ENCODE measurements at regions not wholly inside any gene's neighbourhood (a gene's known extent, or its start where the extent isn't known, plus 50 kb on each side); places are given as distances from the start of the nearest gene placed in this dataset.

DNA sequence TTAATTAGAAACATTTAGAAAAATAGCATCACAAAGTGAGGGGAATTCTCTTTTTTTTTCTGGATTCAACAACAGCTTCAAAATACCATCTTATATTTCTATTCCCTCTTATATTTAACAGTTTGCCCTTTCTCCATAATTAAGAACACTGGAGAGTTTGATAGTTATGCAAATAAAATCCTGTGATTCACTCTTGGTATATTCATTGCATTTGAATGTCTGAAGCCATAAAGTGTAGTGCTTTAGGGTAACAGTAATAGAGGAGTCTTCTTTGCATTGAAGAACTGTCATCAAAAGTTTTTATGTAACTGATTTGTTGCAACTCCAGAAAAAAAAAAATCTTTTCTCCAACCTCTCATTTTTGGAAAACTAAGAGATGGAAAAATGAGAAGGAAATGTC lies 352.0 kb upstream of the GALNTL6 start:
- H3K27ac Mint-ChIP-seq: no peak overlapping the region
- no peaks in the 10 kb centered on the region for H3K27me3 Mint-ChIP-seq
- POLR2A ChIA-PET: no interaction called here
- CTCF ChIA-PET: interaction anchor here (0.6 kb wide), 1 partner anchor 116 kb away, joined by 5 read pairs; no protein-coding TSS in a partner anchor
- H3K4me1 Mint-ChIP-seq: no peaks in the 10 kb centered on the region
- H3K4me3 Mint-ChIP-seq: no peak overlapping the region
- H3K9me3 Mint-ChIP-seq: no peaks in the 10 kb centered on the region
- H3K36me3 Mint-ChIP-seq (ENCODE audit: low read depth): no peaks in the 10 kb centered on the region
- no peak for DNase-seq

DNA sequence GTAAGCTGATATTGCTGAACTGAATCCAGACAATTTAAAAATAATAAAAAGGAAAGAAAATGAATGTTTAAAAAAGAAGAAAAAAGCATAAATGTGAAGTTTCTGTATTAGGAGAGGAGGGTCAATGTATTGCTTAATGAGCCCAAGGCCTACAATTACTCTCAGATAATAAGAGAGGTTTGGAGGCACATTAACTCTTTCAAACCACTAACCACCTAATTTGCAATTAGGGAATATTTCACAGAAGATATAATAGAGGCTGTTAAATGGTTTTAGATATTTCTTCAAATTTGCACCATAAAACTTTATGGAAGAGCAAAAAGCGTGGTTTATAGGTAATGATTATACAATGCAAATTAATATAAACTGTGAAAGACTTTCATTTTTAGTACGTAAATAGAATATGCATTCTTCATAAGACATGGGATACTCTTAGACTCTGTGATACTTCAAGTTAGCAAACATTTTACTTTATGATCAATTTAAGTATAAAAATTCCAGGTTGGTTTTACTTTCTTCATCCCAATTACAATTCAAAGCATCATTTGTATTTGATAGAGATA lies 364.2 kb upstream of the GALNTL6 start:
- H3K4me1 Mint-ChIP-seq: no peaks in the 10 kb centered on the region
- H3K27me3 Mint-ChIP-seq: no peaks in the 10 kb centered on the region
- no peak for DNase-seq
- no peaks in the 10 kb centered on the region for H3K9me3 Mint-ChIP-seq
- no peak overlapping the region for H3K4me3 Mint-ChIP-seq
- no peaks in the 10 kb centered on the region for H3K36me3 Mint-ChIP-seq (ENCODE audit: low read depth)
- ChIA-PET POLR2A (no interaction called here), CTCF (no interaction called here)
- H3K27ac Mint-ChIP-seq: no peak overlapping the region

DNA sequence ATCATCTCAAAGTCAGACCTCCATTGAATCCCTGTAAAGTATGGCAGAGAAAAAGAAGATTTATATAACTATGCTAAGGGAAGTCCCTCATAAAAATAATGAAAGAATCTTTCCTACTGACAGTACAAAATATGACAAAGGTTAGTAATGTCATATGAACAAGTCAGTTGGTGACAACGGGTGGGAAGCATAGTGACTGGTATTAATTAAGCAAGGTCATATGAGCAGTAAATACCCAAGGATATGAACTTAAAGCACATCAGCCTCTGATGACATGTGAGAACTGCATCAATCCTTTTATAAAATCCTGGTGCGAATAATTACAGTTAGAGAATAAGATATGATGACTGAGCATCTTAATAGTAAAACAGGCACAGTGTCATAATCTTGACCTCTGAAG lies 364.8 kb upstream of the GALNTL6 start:
- Mint-ChIP-seq H3K9me3 (no peaks in the 10 kb centered on the region), H3K27ac (no peak overlapping the region), H3K4me1 (no peaks in the 10 kb centered on the region), H3K36me3 (ENCODE audit: low read depth) (no peaks in the 10 kb centered on the region), H3K27me3 (no peaks in the 10 kb centered on the region), H3K4me3 (no peak overlapping the region)
- DNase-seq: no peak
- ChIA-PET CTCF (no interaction called here), POLR2A (no interaction called here)

DNA sequence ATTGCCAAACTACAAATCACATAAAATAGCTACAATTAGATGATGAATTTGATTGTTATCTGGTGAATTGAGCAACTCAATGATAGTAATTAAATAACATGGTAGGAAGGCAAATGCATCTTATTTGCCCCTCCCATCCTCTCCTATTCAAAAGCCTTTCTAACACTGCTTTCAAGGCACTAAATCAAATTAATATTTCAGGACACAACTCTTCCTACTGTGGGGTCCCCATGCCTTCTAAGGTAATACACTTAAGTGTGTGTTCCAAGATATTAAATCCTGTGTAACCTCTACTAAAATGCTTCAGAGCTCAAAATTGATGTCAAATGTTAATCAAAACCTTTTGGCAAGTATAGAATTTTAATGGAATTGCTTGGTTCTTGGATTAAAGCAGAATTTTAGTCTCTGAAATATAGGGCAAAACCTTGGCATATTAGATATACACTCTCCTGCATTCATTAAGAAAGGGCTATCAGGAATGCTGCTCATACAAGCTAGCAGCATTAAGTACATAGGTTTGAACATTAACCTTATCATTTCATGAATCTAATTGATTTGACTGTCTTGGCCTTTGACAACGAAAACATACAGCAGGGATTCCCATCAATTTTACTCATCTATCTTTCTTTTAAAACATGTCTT lies 371.8 kb upstream of the GALNTL6 start:
- Mint-ChIP-seq H3K27me3 (no peaks in the 10 kb centered on the region), H3K9me3 (peaks cover 3% of the 10 kb centered on the region), H3K4me3 (no peak overlapping the region), H3K36me3 (ENCODE audit: low read depth) (no peaks in the 10 kb centered on the region), H3K27ac (no peak overlapping the region), H3K4me1 (no peaks in the 10 kb centered on the region)
- ChIA-PET POLR2A (no interaction called here), CTCF (no interaction called here)
- no peak for DNase-seq

DNA sequence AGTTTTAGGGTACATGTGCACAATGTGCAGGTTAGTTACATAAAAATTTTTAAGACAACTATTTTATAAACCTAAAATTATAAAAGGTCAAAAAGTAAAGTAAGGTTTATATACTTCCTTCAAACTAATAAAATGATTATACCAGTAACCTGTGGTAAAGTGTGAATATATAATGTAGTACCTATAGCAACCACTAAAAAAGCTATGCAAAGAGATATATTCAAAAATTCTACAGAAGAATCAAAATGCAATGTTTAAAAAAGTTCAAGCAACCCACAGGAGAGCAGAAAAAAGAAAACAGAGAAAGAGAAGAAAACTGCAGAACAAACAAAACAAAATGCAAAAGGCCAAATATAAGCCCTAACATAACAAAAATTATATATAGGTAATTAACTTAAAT lies 379.5 kb upstream of the GALNTL6 start:
- Mint-ChIP-seq H3K27ac (no peak overlapping the region), H3K4me3 (no peak overlapping the region), H3K36me3 (ENCODE audit: low read depth) (no peaks in the 10 kb centered on the region), H3K9me3 (peaks cover 3% of the 10 kb centered on the region), H3K27me3 (no peaks in the 10 kb centered on the region), H3K4me1 (no peaks in the 10 kb centered on the region)
- no peak for DNase-seq
- POLR2A ChIA-PET: no interaction called here
- CTCF ChIA-PET: no interaction called here

DNA sequence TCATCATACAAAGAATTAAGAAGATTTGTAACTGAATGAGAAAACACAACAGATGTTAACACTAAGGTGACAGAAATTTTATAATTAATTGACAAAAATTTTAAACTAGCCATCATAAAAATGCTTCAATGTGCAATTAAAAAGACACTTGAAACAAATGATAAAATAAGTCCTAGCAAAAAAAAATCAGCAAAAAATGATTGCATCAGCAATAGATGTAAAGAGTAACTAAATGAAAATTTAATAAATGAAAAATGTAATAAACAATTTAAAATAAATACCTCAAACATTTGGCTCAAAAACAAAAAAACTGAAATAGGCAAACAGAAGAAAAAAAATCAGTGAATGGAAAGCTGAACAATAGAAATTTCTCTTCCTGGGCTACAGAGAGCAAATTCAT lies 380.7 kb upstream of the GALNTL6 start:
- Mint-ChIP-seq H3K4me1 (no peaks in the 10 kb centered on the region), H3K9me3 (peaks cover 1% of the 10 kb centered on the region), H3K27me3 (no peaks in the 10 kb centered on the region), H3K27ac (no peak overlapping the region), H3K4me3 (no peak overlapping the region), H3K36me3 (ENCODE audit: low read depth) (no peaks in the 10 kb centered on the region)
- ChIA-PET CTCF (no interaction called here), POLR2A (no interaction called here)
- DNase-seq: no peak

DNA sequence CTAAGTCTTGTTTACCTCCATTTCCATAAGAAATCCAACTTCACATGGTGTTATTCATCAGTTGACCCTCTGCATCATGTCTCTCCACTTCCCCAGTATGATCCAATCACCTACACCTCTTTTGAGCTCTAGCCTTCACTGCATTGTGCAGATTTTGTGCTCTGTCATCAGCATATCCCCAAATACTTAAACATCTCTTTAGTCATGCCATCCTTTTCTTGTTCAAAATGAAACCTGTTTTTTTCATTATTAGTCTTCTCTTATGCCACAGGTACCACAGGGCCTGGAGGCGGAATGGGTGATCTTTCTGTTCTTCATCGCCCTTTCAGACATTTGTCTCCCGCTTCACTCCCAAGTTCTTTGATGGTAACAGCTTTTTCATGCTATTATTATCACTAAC lies 382.7 kb upstream of the GALNTL6 start:
- H3K4me3 Mint-ChIP-seq: no peak overlapping the region
- H3K27ac Mint-ChIP-seq: no peak overlapping the region
- ChIA-PET POLR2A (no interaction called here), CTCF (no interaction called here)
- H3K36me3 Mint-ChIP-seq (ENCODE audit: low read depth): no peaks in the 10 kb centered on the region
- DNase-seq: no peak
- no peaks in the 10 kb centered on the region for H3K27me3 Mint-ChIP-seq
- no peaks in the 10 kb centered on the region for H3K9me3 Mint-ChIP-seq
- no peaks in the 10 kb centered on the region for H3K4me1 Mint-ChIP-seq

DNA sequence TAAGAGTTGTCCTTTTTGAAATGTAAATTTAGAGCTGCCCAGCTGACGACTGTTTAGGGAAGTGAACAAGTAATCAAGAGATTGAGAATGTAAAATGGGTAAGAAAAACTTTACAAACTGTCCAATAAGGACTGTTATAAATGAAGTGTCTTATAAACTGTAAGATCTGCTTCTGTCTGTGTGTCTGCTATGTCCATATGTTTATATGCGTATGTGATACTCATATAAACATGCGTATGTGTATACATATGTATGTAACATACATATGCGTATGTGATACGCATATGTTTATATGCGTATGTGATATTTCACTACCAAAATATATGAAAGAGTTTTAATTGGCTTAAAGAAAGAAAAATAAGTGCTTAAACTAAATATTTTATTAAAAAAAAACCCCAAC lies 416.0 kb upstream of the GALNTL6 start:
- H3K4me3 Mint-ChIP-seq: no peak overlapping the region
- no peak overlapping the region for H3K27ac Mint-ChIP-seq
- CTCF ChIA-PET: no interaction called here
- H3K4me1 Mint-ChIP-seq: no peaks in the 10 kb centered on the region
- POLR2A ChIA-PET: no interaction called here
- no peaks in the 10 kb centered on the region for H3K27me3 Mint-ChIP-seq
- H3K36me3 Mint-ChIP-seq (ENCODE audit: low read depth): no peaks in the 10 kb centered on the region
- peaks cover 3% of the 10 kb centered on the region for H3K9me3 Mint-ChIP-seq
- DNase-seq: no peak

DNA sequence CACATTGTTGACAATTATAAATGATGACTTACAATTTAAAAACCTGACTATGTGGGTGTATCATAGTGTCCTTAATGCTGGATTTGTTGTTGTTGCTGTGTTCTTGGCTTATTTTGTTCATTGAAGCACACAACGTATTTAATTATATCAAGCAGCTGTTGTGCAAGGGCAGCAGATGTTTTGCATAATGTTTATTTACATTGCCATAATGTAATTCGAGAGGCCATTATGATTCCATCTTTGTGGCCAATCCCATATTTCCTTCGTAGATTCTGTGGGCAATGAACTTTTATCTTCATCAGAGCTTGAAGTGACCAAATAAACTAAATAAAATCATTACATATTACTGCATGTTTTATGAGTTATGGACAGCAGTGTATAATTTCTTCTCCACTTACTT lies 422.6 kb upstream of the GALNTL6 start:
- H3K4me1 Mint-ChIP-seq: no peaks in the 10 kb centered on the region
- ChIA-PET POLR2A (no interaction called here), CTCF (no interaction called here)
- no peak for DNase-seq
- H3K9me3 Mint-ChIP-seq: no peaks in the 10 kb centered on the region
- no peak overlapping the region for H3K4me3 Mint-ChIP-seq
- no peak overlapping the region for H3K27ac Mint-ChIP-seq
- no peaks in the 10 kb centered on the region for H3K36me3 Mint-ChIP-seq (ENCODE audit: low read depth)
- no peaks in the 10 kb centered on the region for H3K27me3 Mint-ChIP-seq

DNA sequence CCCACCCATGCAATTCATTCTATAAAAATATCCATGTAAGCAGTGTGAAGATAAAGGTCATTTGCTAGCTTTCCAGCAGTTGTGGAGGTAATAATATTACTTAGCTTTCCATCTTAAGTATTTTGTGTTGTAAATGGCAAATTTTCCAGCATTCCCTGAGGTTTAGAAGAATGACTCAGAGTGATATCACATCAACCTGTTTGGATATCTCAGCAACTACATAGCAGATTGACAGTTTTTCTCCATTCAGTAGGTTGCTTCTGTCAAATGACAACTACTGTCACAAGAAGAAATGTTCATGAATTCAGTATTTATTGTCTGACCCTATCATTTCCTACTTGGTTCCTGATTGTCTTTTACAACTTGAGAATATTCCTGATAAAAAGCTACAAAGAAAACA lies 434.9 kb upstream of the GALNTL6 start:
- Mint-ChIP-seq H3K27ac (no peak overlapping the region), H3K4me1 (no peaks in the 10 kb centered on the region), H3K9me3 (peaks cover 3% of the 10 kb centered on the region), H3K4me3 (no peak overlapping the region), H3K36me3 (ENCODE audit: low read depth) (no peaks in the 10 kb centered on the region), H3K27me3 (no peaks in the 10 kb centered on the region)
- POLR2A ChIA-PET: no interaction called here
- CTCF ChIA-PET: no interaction called here
- no peak for DNase-seq

DNA sequence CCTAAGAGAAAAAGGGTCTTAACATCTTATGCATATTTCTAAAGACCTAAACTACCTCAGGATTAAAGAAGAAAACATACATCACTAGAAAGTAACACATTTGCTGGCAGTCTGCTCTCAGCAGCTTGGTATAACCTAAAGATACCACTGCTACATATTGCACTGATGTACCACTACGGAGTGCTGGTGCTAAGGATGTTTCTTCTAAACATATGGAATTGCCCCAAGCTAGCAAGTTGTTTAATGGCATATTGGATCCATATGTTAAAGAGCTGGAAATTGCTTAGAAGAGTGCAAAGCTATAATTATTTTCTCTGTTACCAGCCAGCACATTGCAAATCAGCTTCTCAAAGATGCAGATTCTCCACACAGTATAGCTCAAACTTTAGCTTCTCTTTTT lies 436.5 kb upstream of the GALNTL6 start:
- Mint-ChIP-seq H3K36me3 (ENCODE audit: low read depth) (no peaks in the 10 kb centered on the region), H3K27ac (no peak overlapping the region), H3K27me3 (no peaks in the 10 kb centered on the region), H3K9me3 (peaks cover 3% of the 10 kb centered on the region), H3K4me1 (no peaks in the 10 kb centered on the region), H3K4me3 (no peak overlapping the region)
- CTCF ChIA-PET: no interaction called here
- DNase-seq: no peak
- POLR2A ChIA-PET: no interaction called here

DNA sequence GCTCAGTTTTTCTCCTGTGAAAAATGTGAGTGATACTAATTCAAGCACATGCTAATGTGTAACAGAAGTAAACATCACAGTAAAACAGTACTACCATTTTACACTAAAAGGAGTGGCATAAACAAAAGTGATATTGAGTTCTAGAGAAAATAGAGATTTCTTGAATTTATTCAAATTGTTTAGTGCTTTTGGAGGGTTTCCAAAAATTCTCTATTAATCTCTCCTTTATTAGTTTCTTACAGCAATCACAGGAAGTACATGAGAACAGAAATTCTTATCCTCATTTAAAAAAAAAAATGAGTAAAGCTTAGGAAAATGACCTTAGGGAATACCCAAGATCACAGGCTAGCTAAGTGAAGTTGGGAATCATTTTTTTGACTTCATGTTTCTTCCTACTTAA lies 459.7 kb upstream of the GALNTL6 start:
- Mint-ChIP-seq H3K27me3 (no peaks in the 10 kb centered on the region), H3K4me1 (no peaks in the 10 kb centered on the region), H3K36me3 (ENCODE audit: low read depth) (no peaks in the 10 kb centered on the region), H3K4me3 (no peak overlapping the region), H3K9me3 (peaks cover 2% of the 10 kb centered on the region), H3K27ac (no peak overlapping the region)
- POLR2A ChIA-PET: no interaction called here
- CTCF ChIA-PET: no interaction called here
- no peak for DNase-seq

DNA sequence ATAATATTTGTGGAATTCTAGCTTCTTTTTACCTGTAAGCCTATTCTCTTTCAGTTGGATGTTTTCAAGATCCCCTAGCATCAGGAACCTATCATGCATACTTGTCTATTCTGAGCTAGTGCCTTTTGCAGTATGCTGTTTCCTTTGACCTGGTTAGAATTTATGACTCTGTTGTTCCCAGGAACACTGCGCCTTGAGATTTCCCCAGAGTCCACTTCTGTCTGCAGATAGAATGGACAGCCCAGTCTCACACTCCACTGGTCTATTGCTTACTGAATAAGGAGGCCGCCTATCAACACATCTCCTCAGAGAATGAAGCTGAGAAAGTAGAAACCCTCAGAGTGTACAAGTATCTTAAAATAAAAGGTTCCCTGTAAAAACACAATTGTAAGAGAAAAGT lies 465.1 kb upstream of the GALNTL6 start:
- no peaks in the 10 kb centered on the region for H3K4me1 Mint-ChIP-seq
- H3K9me3 Mint-ChIP-seq: no peaks in the 10 kb centered on the region
- CTCF ChIA-PET: no interaction called here
- no peaks in the 10 kb centered on the region for H3K36me3 Mint-ChIP-seq (ENCODE audit: low read depth)
- no peak overlapping the region for H3K27ac Mint-ChIP-seq
- H3K27me3 Mint-ChIP-seq: no peaks in the 10 kb centered on the region
- DNase-seq: no peak
- no peak overlapping the region for H3K4me3 Mint-ChIP-seq
- POLR2A ChIA-PET: no interaction called here

DNA sequence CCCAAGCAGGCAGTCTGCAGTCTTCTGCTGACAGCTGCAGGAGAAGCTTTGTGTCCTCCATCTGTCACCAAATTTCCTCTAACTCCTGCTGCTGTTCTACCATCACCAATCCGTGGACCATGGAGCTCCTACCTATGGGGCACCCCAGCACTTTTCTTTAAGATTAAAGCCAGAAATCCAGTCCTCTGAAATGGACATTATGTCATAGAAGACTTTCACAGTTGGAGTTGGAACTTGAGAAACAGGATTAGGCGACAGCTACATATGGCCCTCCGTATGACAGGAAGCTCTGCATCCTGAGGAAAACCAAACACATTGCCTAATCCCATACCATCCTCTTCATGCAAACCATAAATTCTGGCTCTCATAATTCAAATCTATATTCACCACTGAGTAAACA lies 470.6 kb upstream of the GALNTL6 start:
- Mint-ChIP-seq H3K36me3 (ENCODE audit: low read depth) (no peaks in the 10 kb centered on the region), H3K27ac (no peak overlapping the region), H3K4me1 (no peaks in the 10 kb centered on the region), H3K9me3 (no peaks in the 10 kb centered on the region), H3K4me3 (no peak overlapping the region), H3K27me3 (no peaks in the 10 kb centered on the region)
- no peak for DNase-seq
- ChIA-PET POLR2A (no interaction called here), CTCF (no interaction called here)
